Panc1 (cell line): ENCODE measurements at regions not wholly inside any gene's neighbourhood (a gene's known extent, or its start where the extent isn't known, plus 50 kb on each side); places are given as distances from the start of the nearest gene placed in this dataset.

Experiments
- ATAC-seq: fragments of 200-7000 bp; cut with Tn5 transposase; 2 replicates; pipeline ENCODE4 v1.9.1; 2020; ENCODE audit warnings: mild to moderate bottlenecking, moderate library complexity
- BruUV-seq: library from RNA; stranded (reverse); fragments of 400-500 nt; replicated peaks from 2 replicates; lab custom pipeline; 2021; lab: Mats Ljungman, UMichigan
- CTCF ChIA-PET: fragments of 300-600 bp; sonication (Branson Sonifier 250); formaldehyde crosslinking; loops from one replicate; lab custom pipeline; 2022; ENCODE audit warnings: antibody characterized with exemption; lab: Charles Lee
- POLR2A ChIA-PET: fragments of 300-600 bp; sonication (Branson Sonifier 250); formaldehyde crosslinking; loops from one replicate; lab custom pipeline; 2022; ENCODE audit warnings: antibody characterized with exemption; lab: Charles Lee
- DNase-seq: peaks from one replicate; pipeline ENCODE4 v3.0.0-alpha.2; 2010; ENCODE audit warnings: low read depth, low spot score
- H3K27ac ChIP-seq: 2 replicates; pipeline ENCODE4 v1.5.1; 2011; ENCODE audit warnings: mild to moderate bottlenecking, low read length, inconsistent platforms
- H3K27me3 ChIP-seq: fragments of 200-500 bp; sonication (Bioruptor generic); 2 replicates; pipeline ENCODE4 v1.6.0; 2014; ENCODE audit warnings: low read length, inconsistent platforms; ENCODE audit not compliant: control insufficient read depth, insufficient read depth
- H3K36me3 ChIP-seq: fragments of 200-500 bp; sonication (Bioruptor generic); 2 replicates; pipeline ENCODE4 v1.5.1; 2014; ENCODE audit warnings: inconsistent platforms, mild to moderate bottlenecking, low read length, moderate library complexity; ENCODE audit not compliant: control insufficient read depth, insufficient read depth
- H3K4me1 ChIP-seq: 2 replicates; pipeline ENCODE4 v1.5.1; 2011; ENCODE audit warnings: inconsistent platforms, mild to moderate bottlenecking, low read length, moderate library complexity; ENCODE audit not compliant: control insufficient read depth, insufficient read depth
- H3K4me3 ChIP-seq, 2 experiments: 2 replicates each; pipeline ENCODE4 v1.5.1; 2011 to 2012; ENCODE audit warnings: low read depth in 2 of 2, low read length in 2 of 2, mild to moderate bottlenecking in 2 of 2, inconsistent platforms in 1 of 2, moderate library complexity in 1 of 2
- H3K9me3 ChIP-seq: fragments of 200-500 bp; sonication (Bioruptor generic); 2 replicates; pipeline ENCODE4 v1.5.1; 2014; ENCODE audit warnings: low read depth, mild to moderate bottlenecking, inconsistent platforms, low read length, moderate library complexity; ENCODE audit not compliant: control insufficient read depth, insufficient read depth
- CTCF ChIP-seq: fragments of 450-650 bp; IDR thresholded peaks from 2 replicates; pipeline ENCODE4 v1.5.1; 2017; ENCODE audit warnings: mild to moderate bottlenecking
- POLR2AphosphoS5 ChIP-seq: IDR thresholded peaks from 2 replicates; pipeline ENCODE4 v1.6.1; 2012; ENCODE audit warnings: mild to moderate bottlenecking, low read depth, low read length, moderate library complexity
- REST ChIP-seq, 2 experiments: IDR thresholded peaks; 2 replicates each; pipeline ENCODE4 v1.6.1; 2011 to 2012; ENCODE audit warnings: low read depth in 2 of 2, control low read depth in 1 of 2, low read length in 1 of 2, mild to moderate bottlenecking in 1 of 2, moderate library complexity in 1 of 2; ENCODE audit not compliant: insufficient read depth in 1 of 2
- SIN3A ChIP-seq: IDR thresholded peaks from 2 replicates; pipeline ENCODE4 v1.6.1; 2012; ENCODE audit warnings: low read depth, mild to moderate bottlenecking, low read length, moderate library complexity, borderline replicate concordance; ENCODE audit not compliant: insufficient read depth
- TCF7L2 ChIP-seq: IDR thresholded peaks from 2 replicates; pipeline ENCODE4 v1.6.1; 2011; ENCODE audit warnings: mild to moderate bottlenecking, low read depth, low read length, inconsistent platforms
- in situ Hi-C: cut with HindIII; loops from 2 replicates; pipeline ENCODE4 v1.10.0; 2016; ENCODE audit warnings: low sequenced_read_pairs, low pct_unique_long_range_greater_than_20kb
- intact Hi-C: fragments of 100-400 bp; cut with micrococcal nuclease; formaldehyde crosslinking; loops from one replicate; pipeline ENCODE4 v1.10.0; 2022; ENCODE audit not compliant: unreplicated experiment

DNA sequence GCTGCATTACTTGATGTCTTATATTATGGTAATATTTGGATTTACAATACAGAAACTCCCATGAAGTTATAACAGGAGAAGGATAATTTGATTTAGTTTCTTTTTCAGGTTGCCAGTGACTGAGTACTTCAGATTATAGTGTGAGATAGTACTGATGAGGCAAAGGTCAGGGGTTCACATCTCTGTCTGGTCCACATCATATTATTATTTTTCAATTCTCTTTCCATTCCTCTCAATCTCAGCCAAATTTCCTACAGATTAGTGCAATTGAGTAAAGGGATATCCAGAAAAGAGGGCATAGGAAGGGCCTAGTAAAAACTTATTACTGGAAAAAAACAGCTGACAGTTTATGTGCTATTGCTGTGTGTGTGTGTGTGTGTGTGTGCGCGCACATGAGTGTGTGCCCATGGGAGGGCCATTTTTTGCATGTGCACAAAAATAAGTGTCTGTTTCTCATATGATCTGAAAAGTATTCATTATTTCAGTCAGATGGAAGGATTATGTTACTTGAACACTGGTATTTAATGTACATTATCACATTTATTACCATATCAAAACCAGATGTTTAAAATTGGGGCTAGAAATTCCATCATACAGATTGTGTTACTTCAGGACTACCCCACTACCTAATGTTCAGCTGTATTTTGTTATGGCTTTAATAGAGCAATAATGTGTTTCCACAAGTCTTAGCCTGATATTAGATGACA, 78.3 kb upstream of the KCNK2 start:
- no peak for DNase-seq
- POLR2A ChIA-PET: no interaction called here
- Histone ChIP-seq H3K36me3 (no peaks in the 10 kb centered on the region), H3K4me3 (no peak overlapping the region), H3K27ac (no peak overlapping the region), H3K4me1 (no peaks in the 10 kb centered on the region), H3K27me3 (no peaks in the 10 kb centered on the region), H3K9me3 (no peaks in the 10 kb centered on the region)
- in situ Hi-C loops: no loop called here
- intact Hi-C loops: no loop called here
- TF ChIP-seq CTCF (no peak), POLR2AphosphoS5 (no peak), REST (IDR thresholded peaks at IDR 0.05; ENCODE audit: insufficient read depth in 1 of 2, low read depth in 2 of 2, low read length in 1 of 2) (no peak), TCF7L2 (no peak), SIN3A (no peak)
- BruUV-seq: no TSS peak
- ATAC-seq: no peak
- CTCF ChIA-PET: no interaction called here

GRCh38 chr1:215005078-215005477, 77.5 kb upstream of the KCNK2 start:
- Histone ChIP-seq H3K27me3 (no peaks in the 10 kb centered on the region), H3K36me3 (no peaks in the 10 kb centered on the region), H3K4me3 (peak overlapping the region in 1 of 2 experiments; percentile 3; a peak in 1 of 4 replicates), H3K27ac (no peak overlapping the region), H3K9me3 (no peaks in the 10 kb centered on the region), H3K4me1 (no peaks in the 10 kb centered on the region)
- DNase-seq (no peak), ATAC-seq (no peak)
- intact Hi-C loops: no loop called here
- ChIA-PET CTCF (no interaction called here), POLR2A (no interaction called here)
- TF ChIP-seq TCF7L2 (no peak), SIN3A (no peak), REST (IDR thresholded peaks at IDR 0.05; ENCODE audit: insufficient read depth in 1 of 2, low read depth in 2 of 2, low read length in 1 of 2) (no peak)
- in situ Hi-C loops: no loop called here
- no TSS peak for BruUV-seq
